ENCODE measurements at regions not wholly inside any gene's neighbourhood (a gene's known extent, or its start where the extent isn't known, plus 50 kb on each side); places are given as distances from the start of the nearest gene placed in this dataset.

GRCh38 chr4:104592183-104592582, 97.5 kb upstream of the CXXC4 start:
- TF ChIP-seq EZH2phosphoT487 (IDR thresholded peaks at IDR 0.05; ENCODE audit: borderline replicate concordance, low read depth, low read length): no peak
- no peak for TF ChIP-seq CTCF (conservative IDR thresholded peaks at IDR 0.05; ENCODE audit: low read length)
